Suppressor macrophage (primary cell): ENCODE measurements at regions not wholly inside any gene's neighbourhood (a gene's known extent, or its start where the extent isn't known, plus 50 kb on each side); places are given as distances from the start of the nearest gene placed in this dataset.
"Not testable (repeated sequence)": the region's sequence is repeated elsewhere in the genome, so short reads cannot be mapped to it uniquely, and the experiment has no call there.

Source experiments
- DNase-seq, 4 experiments: peaks; one replicate each; pipeline ENCODE4 v3.0.0-alpha.2; 2020 to 2022

DNA sequence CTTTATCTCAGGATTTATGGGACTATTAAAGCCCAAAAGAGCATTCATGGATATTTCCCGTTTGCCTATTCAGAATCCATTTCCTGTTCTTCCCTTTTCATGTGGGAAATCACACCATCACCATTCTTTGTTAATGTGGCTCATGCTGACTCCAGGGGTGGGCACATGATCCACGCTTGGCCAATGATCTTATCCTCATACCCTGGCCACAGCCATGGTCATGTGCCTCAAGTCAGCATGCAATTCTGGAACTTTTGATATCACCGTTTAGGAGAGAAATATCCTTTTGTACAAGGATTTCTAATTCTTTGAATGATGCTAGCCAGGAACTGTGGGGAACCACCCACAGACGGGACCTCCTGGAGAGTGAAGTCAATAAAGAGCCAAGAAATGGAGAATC, 272.2 kb downstream of the PRELID2 start:
- no peak for DNase-seq

GRCh38 chr5:145558288-145558687, 276.9 kb downstream of the PRELID2 start:
- no peak for DNase-seq

GRCh38 chr5:145557345-145557744, 277.8 kb downstream of the PRELID2 start:
- no peak for DNase-seq

- DNase-seq: no peak
These were observed 280.7 kb downstream of the PRELID2 start for GRCh38 chr5:145554399-145554798.

DNA sequence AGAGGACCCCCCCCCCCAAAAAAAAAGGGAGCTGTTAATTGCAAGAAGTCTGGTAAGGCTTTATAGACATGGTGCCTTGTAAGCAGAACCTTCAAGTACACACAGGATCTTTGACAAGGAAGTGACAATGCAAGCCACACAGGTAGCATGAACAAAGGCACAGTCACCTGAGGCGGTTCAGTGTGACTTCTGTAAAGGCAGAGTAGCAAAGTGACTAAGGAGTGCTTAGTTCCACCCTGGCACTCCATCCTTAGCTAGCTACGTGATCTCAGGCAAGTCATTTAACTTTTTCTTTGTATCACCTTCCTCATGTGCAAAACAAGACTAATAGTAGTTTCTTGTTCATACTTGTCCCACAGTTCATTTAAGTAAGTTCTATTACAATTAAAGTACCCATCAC, 282.0 kb downstream of the PRELID2 start:
- DNase-seq: no peak

DNA sequence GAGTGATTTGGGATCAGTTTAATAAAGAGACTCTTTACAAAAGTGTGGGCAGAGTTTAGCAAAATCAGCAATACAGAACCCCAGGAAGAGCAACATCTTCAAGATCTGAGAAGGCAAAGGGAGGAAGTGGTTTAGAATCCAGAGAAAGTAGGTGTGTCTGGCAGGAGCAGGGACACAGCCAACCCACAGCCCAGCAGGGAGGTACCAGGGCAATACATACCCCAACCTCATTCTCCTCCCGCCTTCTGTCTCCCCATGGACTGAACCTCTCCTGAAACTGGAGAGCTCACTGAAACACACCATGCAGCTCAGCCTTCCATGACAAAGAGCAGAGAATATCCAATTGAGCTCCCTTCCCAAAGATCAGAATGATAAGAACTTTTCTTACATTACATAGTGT, 283.4 kb downstream of the PRELID2 start:
- DNase-seq: no peak

DNA sequence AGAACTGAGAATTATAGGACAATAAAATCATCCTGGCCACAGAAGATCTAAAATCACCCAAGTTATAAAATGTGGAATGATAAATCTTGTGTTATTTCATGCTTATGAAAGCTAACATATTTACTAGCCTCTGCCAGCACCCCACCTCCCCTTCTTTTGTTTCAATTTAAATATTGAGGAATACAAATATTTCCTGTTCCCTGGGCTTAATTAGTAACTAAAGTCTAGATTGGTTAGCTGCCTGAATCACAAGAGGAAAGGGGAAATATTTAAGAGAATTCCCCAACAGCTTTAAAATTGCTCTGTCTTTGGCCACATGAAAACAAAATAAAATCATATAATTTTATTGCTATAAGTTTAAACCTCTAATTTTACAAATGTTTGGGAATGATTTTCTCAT, 287.0 kb downstream of the PRELID2 start:
- no peak for DNase-seq

- no peak for DNase-seq
These were observed 290.7 kb downstream of the PRELID2 start for GRCh38 chr5:145544401-145544800.

GRCh38 chr5:145543968-145544367, 291.2 kb downstream of the PRELID2 start:
- DNase-seq: no peak

- no peak for DNase-seq
These were observed 294.8 kb downstream of the PRELID2 start for GRCh38 chr5:145540375-145540774.

GRCh38 chr5:145539201-145539600, 295.9 kb downstream of the PRELID2 start:
- DNase-seq: no peak

DNA sequence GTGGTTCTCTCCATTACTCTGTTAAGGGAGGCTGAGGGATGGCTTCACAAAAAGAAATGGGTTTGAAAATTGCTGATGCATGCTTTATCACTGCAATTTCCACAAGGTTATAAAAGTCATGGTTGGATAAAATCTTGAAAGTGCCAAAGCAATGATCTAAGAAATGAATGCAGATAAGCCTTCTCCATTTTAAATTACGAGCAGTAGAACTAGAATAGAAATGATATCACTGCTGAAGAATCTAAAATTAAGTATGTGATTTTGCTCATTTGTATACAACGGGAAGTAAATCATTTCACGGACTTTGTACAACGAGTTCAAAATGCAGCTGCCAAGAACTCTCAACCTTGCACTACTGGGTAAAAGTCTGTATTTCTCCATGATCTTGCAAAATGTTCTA, 299.0 kb downstream of the PRELID2 start:
- no peak for DNase-seq

DNA sequence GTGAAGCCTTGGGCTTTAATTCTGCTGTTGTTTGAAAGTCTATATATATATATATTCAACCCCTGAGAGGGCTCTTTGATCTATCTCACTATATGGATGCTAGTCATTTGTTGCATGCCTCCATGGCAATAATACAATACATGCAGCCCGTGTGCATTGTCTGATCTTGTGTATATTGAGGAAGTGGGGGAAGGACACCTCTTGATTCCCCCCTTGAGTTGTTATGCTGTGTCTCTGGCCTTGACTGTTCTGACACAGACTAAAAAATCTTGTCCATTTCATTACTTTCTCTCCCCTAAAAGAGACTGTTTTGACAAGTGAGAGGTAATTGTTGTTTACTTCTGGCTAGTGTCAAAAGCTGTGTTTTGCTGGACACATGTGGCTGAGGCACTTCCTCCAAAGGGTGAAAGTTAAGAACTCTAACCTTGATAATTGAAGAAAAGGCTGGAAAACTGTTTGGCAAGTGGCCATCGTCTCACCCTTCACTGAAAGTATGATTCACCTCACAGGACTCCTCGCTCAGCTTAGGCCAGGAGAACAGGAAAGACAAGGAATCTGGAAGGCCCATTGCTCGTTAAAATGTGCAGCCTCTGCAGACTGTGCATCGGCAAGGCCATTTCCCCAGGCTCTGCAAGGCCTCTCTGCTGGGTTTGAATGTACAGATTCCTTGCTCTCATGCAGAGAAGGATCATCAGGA, 304.0 kb downstream of the PRELID2 start:
- DNase-seq: no peak

DNA sequence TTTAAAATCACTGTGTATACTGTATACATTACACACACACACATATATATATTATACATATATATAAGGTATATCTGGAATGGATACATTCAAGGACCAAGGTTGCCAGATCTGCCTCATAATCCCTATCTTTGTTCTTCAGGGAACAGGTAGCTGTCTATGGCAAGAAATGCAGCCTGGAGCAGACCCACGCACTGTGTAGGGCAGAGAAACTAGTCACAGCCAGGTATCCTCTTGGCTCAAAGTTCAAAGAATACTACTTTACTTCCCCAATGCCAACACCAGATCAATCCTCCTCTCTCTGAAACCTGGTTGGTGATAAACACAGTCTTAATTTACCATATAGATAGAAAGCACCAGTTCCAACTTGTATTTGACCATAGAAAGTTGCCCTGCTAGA, 313.6 kb downstream of the PRELID2 start:
- no peak for DNase-seq

- DNase-seq: no peak
These were observed 314.1 kb downstream of the PRELID2 start for GRCh38 chr5:145521066-145521465.

GRCh38 chr5:145520335-145520734, 314.8 kb downstream of the PRELID2 start:
- no peak for DNase-seq

DNA sequence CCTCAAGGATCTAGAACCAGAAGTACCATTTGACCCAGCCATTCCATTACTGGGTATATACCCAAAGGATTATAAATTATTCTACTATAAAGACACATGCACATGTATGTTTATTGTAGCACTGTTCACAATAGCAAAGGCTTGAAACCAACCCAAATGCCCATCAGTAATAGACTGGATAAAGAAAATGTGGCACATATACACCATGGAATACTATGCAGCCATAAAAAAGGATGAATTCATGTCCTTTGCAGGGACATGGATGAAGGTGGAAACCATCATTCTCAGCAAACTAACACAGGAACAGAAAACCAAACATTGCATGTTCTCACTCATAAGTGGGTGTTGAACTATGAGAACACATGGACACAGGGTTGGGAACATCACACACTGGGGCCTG, 317.6 kb downstream of the PRELID2 start:
- DNase-seq: not testable (repeated sequence)

DNA sequence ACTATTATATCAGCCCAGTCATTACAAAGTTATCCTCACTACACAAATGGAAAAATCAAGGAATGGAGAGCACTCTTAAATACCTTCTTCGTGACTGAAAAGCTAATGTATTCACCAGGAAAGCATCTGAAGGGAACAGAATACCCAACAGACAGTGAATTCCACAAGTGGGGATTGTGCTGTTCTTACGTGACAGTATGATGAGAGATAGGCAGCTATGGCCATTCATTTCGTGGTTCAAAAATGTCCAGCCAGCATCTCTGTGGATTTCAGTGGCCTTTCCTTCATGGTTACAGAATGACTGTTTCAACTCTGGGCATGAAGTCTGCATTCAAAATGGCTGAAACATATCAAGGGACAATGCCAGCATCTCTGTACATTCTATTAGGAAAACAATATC, 323.8 kb downstream of the PRELID2 start:
- DNase-seq: no peak

GRCh38 chr5:145510769-145511168, 324.4 kb downstream of the PRELID2 start:
- DNase-seq: no peak

GRCh38 chr5:145510324-145510723, 324.8 kb downstream of the PRELID2 start:
- no peak for DNase-seq

GRCh38 chr5:145509336-145510136, 325.6 kb downstream of the PRELID2 start:
- DNase-seq: no peak

GRCh38 chr5:145506185-145506850, 328.8 kb downstream of the PRELID2 start:
- no peak for DNase-seq

GRCh38 chr5:145502906-145503305, 332.2 kb downstream of the PRELID2 start:
- DNase-seq: no peak

DNA sequence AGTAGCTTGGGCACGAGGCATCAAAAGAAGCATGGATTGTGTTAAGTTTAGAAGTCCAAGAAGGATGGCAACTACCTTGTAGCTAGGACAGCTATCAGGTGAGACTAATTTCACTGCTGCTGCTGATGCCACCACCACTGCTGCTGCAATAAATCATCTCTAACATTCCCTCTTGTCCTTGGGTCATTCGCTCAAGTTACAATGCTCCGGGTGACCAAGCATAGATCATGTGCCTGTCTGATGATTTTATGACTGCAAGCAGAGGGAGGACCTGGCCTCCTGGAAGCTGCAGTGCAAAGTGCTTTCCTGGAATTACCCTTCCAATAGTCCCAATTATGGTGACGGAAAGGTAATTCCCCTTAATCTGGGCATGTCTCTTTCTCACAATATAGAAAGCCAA, 334.4 kb downstream of the PRELID2 start:
- DNase-seq: no peak
